Left ventricle myocardium inferior (tissue), 1 donor: ENCODE measurements at regions not wholly inside any gene's neighbourhood (a gene's known extent, or its start where the extent isn't known, plus 50 kb on each side); places are given as distances from the start of the nearest gene placed in this dataset.
"Not testable (repeated sequence)": the region's sequence is repeated elsewhere in the genome, so short reads cannot be mapped to it uniquely, and the experiment has no call there.

ENCODE experiments used
- DNase-seq: peaks from one replicate; pipeline ENCODE4 v3.0.0-alpha.2; 2020
- H3K27ac ChIP-seq: fragments of 200-600 bp; replicated peaks from 2 replicates; pipeline ENCODE4 v1.8.0; 2021
- H3K27me3 ChIP-seq: fragments of 200-600 bp; 2 replicates; pipeline ENCODE4 v1.8.0; 2021; ENCODE audit warnings: low read depth
- H3K36me3 ChIP-seq: fragments of 200-600 bp; 2 replicates; pipeline ENCODE4 v1.8.0; 2021
- H3K4me1 ChIP-seq: fragments of 200-600 bp; 2 replicates; pipeline ENCODE4 v1.8.0; 2021
- H3K4me3 ChIP-seq: fragments of 200-600 bp; 2 replicates; pipeline ENCODE4 v1.8.0; 2021; ENCODE audit warnings: mild to moderate bottlenecking, moderate library complexity
- H3K9me3 ChIP-seq: fragments of 200-600 bp; replicated peaks from 2 replicates; pipeline ENCODE4 v1.8.0; 2021
- CTCF ChIP-seq: fragments of 200-600 bp; IDR thresholded peaks from 2 replicates; pipeline ENCODE4 v1.8.0; 2021; ENCODE audit warnings: antibody characterized with exemption, mild to moderate bottlenecking, borderline replicate concordance
- intact Hi-C: fragments of 100-400 bp; cut with micrococcal nuclease; formaldehyde crosslinking; loops from one replicate; pipeline ENCODE4 v1.11.0; 2022
- donor health status: DM: no; HTN: yes; CAD: no; lungs with severe emphysema.

GRCh38 chr7:102047-102711, 90.2 kb upstream of the FAM20C start:
- Histone ChIP-seq H3K4me1 (no peaks in the 10 kb centered on the region), H3K4me3 (no peak overlapping the region), H3K9me3 (peaks cover 19% of the 10 kb centered on the region), H3K27ac (no peak overlapping the region), H3K36me3 (no peaks in the 10 kb centered on the region), H3K27me3 (peaks cover 12% of the 10 kb centered on the region)
- intact Hi-C loops: no loop called here
- no peak for DNase-seq
- no peak for TF ChIP-seq CTCF

- H3K4me3 ChIP-seq: no peak overlapping the region
- H3K9me3 ChIP-seq: peaks cover 14% of the 10 kb centered on the region
- DNase-seq: no peak
- TF ChIP-seq CTCF: no peak
- peaks cover 12% of the 10 kb centered on the region for H3K27me3 ChIP-seq
- H3K27ac ChIP-seq: no peak overlapping the region
- intact Hi-C loops: no loop called here
- H3K4me1 ChIP-seq: no peaks in the 10 kb centered on the region
- H3K36me3 ChIP-seq: no peaks in the 10 kb centered on the region
These were observed 89.7 kb upstream of the FAM20C start for GRCh38 chr7:102721-103120.

GRCh38 chr7:103981-104380, 88.4 kb upstream of the FAM20C start:
- H3K27ac ChIP-seq, DNase-seq, H3K36me3 ChIP-seq, H3K4me1 ChIP-seq, H3K9me3 ChIP-seq, intact Hi-C loops, H3K4me3 ChIP-seq: not testable (repeated sequence)
- H3K27me3 ChIP-seq: peaks cover 17% of the 10 kb centered on the region

GRCh38 chr7:105002-105401, 87.4 kb upstream of the FAM20C start:
- intact Hi-C loops: no loop called here
- Histone ChIP-seq H3K27ac (no peak overlapping the region), H3K27me3 (peaks cover 27% of the 10 kb centered on the region), H3K9me3 (no peaks in the 10 kb centered on the region), H3K4me3 (no peak overlapping the region), H3K4me1 (no peaks in the 10 kb centered on the region), H3K36me3 (no peaks in the 10 kb centered on the region)
- no peak for DNase-seq
- TF ChIP-seq CTCF: no peak

- intact Hi-C loops: no loop called here
- no peak for DNase-seq
- Histone ChIP-seq H3K4me3 (no peak overlapping the region), H3K27ac (no peak overlapping the region), H3K27me3 (peaks cover 37% of the 10 kb centered on the region), H3K4me1 (no peaks in the 10 kb centered on the region), H3K36me3 (no peaks in the 10 kb centered on the region), H3K9me3 (peaks cover under 1% of the 10 kb centered on the region)
- no peak for TF ChIP-seq CTCF
These were observed 86.0 kb upstream of the FAM20C start for GRCh38 chr7:106356-106755.

- no peaks in the 10 kb centered on the region for H3K36me3 ChIP-seq
- no peak overlapping the region for H3K27ac ChIP-seq
- H3K4me1 ChIP-seq: no peaks in the 10 kb centered on the region
- H3K4me3 ChIP-seq: no peak overlapping the region
- peaks cover 37% of the 10 kb centered on the region for H3K27me3 ChIP-seq
- peaks cover 5% of the 10 kb centered on the region for H3K9me3 ChIP-seq
- TF ChIP-seq CTCF: no peak
- intact Hi-C loops: no loop called here
- no peak for DNase-seq
These were observed 85.1 kb upstream of the FAM20C start for GRCh38 chr7:107233-107632.
